Keratinocyte (primary cell): ENCODE measurements at regions not wholly inside any gene's neighbourhood (a gene's known extent, or its start where the extent isn't known, plus 50 kb on each side); places are given as distances from the start of the nearest gene placed in this dataset.

Source experiments
- CTCF ChIP-seq, 3 experiments: IDR thresholded peaks in 1 of 3; conservative IDR thresholded peaks in 1 of 3; optimal IDR thresholded peaks in 1 of 3; 2 replicates in 2 of 3; 3 replicates in 1 of 3; pipeline versions ENCODE3 to v1.5.1; 2011; ENCODE audit warnings: low read length in 3 of 3, mild to moderate bottlenecking in 3 of 3, moderate library complexity in 2 of 3, control low read depth in 1 of 3, inconsistent platforms in 1 of 3; ENCODE audit not compliant: insufficient read depth in 2 of 3; ENCODE audit errors: extremely low read depth in 1 of 3
- EZH2 ChIP-seq: IDR thresholded peaks from one replicate; pipeline ENCODE4 v1.6.1; 2012; ENCODE audit warnings: inconsistent platforms, mild to moderate bottlenecking, low read length, moderate library complexity

GRCh38 chr5:136629125-136629792 lies 263.9 kb upstream of the TRPC7 start:
- TF ChIP-seq CTCF (optimal IDR thresholded peaks at IDR 0.05 in 1 of 3, IDR thresholded peaks at IDR 0.05 in 1 of 3, conservative IDR thresholded peaks at IDR 0.05 in 1 of 3; ENCODE audit: extremely low read depth in 1 of 3, insufficient read depth in 2 of 3, low read length in 3 of 3) (no peak), EZH2 (no peak)
